K562 (cell line): ENCODE measurements at regions not wholly inside any gene's neighbourhood (a gene's known extent, or its start where the extent isn't known, plus 50 kb on each side); places are given as distances from the start of the nearest gene placed in this dataset.

Experiments
- CTCF ChIP-seq, 3 experiments: IDR thresholded peaks in 2 of 3; conservative IDR thresholded peaks in 1 of 3; 2 replicates each; pipeline ENCODE4 v1.5.1; 2011 to 2012; ENCODE audit warnings: low read length in 3 of 3, mild to moderate bottlenecking in 3 of 3, control low read depth in 2 of 3, improper control_type of control experiment in 1 of 3, inconsistent platforms in 1 of 3, low read depth in 1 of 3, mixed read lengths in 1 of 3, moderate library complexity in 1 of 3; ENCODE audit not compliant: insufficient read depth in 2 of 3
- GABPA ChIP-seq: fragments of 200-800 bp; sonication (Bioruptor generic); conservative IDR thresholded peaks from 2 replicates; pipeline ENCODE4 v1.6.1; 2016; ENCODE audit warnings: low read depth, missing genetic modification characterization, missing compliant biosample characterization
- JUNB ChIP-seq: fragments of 450-650 bp; formaldehyde crosslinking; conservative IDR thresholded peaks from 2 replicates; pipeline ENCODE4 v1.4.0; 2020; ENCODE audit warnings: mild to moderate bottlenecking
- ZKSCAN1 ChIP-seq: fragments of 150-350 bp; IDR thresholded peaks from 2 replicates; pipeline ENCODE4 v1.6.1; 2016; ENCODE audit warnings: low read depth, low read length
- ZNF184 ChIP-seq: sonication (generic); formaldehyde crosslinking; IDR thresholded peaks from 2 replicates; pipeline ENCODE4 v1.5.0; 2020; ENCODE audit warnings: missing genetic modification reagents

GRCh38 chr10:78191301-78191700, 157.6 kb downstream of the RPS24 start:
- TF ChIP-seq ZNF184 (CRISPR knock-in tag) (no peak), JUNB (CRISPR knock-in tag) (no peak), ZKSCAN1 (no peak), CTCF (IDR thresholded peaks at IDR 0.05 in 2 of 3, conservative IDR thresholded peaks at IDR 0.05 in 1 of 3; ENCODE audit: insufficient read depth in 2 of 3, low read depth in 1 of 3, low read length in 3 of 3) (no peak), GABPA (tag) (no peak)
